Right ventricle myocardium superior (tissue), 1 donor: ENCODE measurements at regions not wholly inside any gene's neighbourhood (a gene's known extent, or its start where the extent isn't known, plus 50 kb on each side); places are given as distances from the start of the nearest gene placed in this dataset.

Experiments
- ATAC-seq: fragments of 200-7000 bp; cut with Tn5 transposase; one replicate; pipeline ENCODE4 v1.9.1; 2020; ENCODE audit warnings: mild to moderate bottlenecking; ENCODE audit not compliant: poor library complexity
- DNase-seq: peaks from one replicate; pipeline ENCODE4 v3.0.0-alpha.2; 2020
- intact Hi-C: fragments of 100-400 bp; cut with DNase I; formaldehyde crosslinking; loops from one replicate; pipeline ENCODE4 v1.11.2; 2022
- donor health status: DM: no; HTN: yes; CAD: no; lungs with severe emphysema.

GRCh38 chr14:40494483-40494882 lies 1062.2 kb upstream of the FBXO33 start:
- no peak for DNase-seq
- intact Hi-C loops, result no loop called here
- no peak for ATAC-seq

GRCh38 chr14:40487824-40488223 lies 1055.6 kb upstream of the FBXO33 start:
- intact Hi-C loops, result no loop called here
- DNase-seq (no peak), ATAC-seq (no peak)

GRCh38 chr14:40485688-40486087 lies 1053.5 kb upstream of the FBXO33 start:
- intact Hi-C loops, result no loop called here
- no peak for DNase-seq
- no peak for ATAC-seq

- DNase-seq, result no peak
- intact Hi-C loops, result no loop called here
- ATAC-seq, result no peak
Measured at GRCh38 chr14:40476005-40476404, 1043.8 kb upstream of the FBXO33 start.

DNA sequence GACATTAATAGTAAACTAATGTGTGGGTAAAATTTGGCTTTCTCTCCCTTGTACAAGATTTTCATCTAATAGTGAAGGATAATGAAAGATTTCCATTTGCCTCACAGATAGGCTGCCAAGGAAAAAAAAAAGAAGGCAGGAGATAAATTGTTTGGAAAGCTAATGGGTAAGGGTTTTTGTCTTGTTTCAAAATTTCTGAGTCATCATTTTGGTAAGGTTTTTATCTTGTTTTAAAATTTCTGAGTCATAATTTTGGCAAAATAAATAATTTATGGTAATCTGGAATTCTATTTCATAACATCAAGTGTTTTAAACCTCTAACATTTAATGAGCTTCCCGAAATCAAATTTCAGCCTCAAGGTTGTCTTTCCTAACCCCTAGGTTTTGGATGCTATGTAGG lies 1035.7 kb upstream of the FBXO33 start:
- DNase-seq, result no peak
- intact Hi-C loops, result no loop called here
- ATAC-seq, result no peak

DNA sequence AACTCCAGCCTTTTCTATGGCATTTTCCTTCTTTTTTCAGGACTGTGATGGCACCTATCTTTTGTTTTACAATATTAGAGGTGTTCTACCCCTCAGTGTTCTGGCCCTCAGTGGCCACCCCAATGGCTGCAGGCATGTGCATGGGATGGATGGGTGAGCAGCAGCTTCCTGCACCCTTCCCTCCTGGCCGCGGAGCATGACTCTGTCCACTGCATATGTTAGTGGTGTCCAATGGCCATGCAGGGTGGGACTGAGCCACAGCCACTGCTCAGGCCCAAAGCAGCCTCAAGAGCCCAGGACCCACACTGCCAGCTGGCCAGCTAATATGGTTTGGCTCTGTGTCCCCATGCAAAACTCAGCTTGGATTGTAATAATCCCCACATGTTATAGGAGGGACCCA lies 1032.3 kb upstream of the FBXO33 start:
- DNase-seq, result no peak
- intact Hi-C loops, result no loop called here
- no peak for ATAC-seq

DNA sequence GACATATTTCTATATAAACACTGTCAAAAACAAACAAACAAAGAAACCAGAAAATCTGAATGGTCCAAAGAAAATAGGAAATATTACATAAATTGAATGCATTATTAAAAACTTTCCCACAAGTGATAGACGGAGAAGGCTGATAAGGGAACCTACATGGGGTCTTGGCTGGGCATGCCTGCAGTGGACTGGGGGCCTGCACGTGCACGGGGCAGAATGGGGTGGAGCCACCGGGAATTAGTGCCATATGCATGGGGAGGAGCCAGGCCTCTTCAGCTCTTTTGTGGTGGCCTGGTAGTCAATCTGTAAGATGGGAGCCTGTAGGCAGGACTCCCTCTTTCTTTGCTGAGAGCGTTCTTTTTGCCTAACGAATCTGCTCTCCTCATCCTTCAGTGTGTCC lies 1031.7 kb upstream of the FBXO33 start:
- no peak for DNase-seq
- intact Hi-C loops, result no loop called here
- no peak for ATAC-seq

DNA sequence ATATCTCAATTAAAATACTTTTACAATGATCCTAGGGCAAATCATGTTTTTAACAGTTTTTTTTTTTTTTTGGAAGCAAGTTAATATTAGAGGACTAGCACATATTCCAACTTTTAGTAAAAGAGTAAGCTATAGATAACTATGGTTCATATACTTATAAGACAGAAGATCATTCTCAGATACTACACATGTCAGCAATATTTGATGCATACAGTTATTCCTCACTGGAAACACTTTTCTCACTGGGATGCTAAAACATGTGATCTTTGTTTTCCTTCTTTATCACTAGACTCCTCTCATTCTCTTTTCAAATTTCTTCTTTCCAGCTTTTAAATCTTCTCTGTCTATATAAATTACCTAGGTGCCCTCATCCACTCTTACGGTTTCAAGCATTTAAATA lies 1020.4 kb upstream of the FBXO33 start:
- ATAC-seq (no peak), DNase-seq (no peak)
- intact Hi-C loops, result no loop called here

DNA sequence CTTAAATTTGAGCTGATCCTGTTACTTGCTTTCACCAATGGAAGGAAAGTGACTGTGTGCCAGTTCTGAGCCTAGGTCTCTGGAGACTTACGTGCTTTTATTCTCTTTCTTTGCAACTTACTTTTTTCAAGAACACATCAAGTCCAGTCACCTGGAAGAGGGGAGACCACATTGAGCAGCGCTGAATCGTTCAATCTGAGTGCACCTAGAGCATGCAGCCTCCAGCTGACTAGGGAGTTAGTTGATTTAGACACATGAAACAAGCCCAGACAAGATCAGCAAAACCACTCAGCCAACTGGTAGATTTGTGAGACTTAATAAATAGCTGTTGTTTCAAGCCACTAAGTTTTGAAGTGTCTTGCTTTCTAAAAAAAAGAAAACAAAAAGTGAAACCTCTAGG lies 1014.8 kb upstream of the FBXO33 start:
- ATAC-seq (no peak), DNase-seq (no peak)
- intact Hi-C loops, result no loop called here

DNA sequence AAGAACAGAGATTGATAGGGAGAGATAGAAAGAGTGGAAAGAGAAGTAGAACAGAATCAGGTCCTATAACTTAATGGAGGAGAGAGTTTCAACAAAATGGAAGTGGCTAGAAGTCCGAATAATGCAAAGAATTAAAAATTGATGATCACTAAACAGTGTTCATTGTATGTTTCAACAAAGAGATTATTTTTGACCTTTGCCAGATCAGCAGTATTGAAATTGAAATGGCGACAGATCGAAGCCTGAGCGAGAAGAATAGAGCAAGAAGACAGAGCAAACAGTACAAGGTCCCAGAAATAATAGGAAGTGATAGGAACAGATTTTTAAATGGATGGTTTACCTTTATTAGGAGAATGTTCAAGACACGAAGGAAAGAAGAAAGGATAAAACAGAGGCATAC lies 1012.8 kb upstream of the FBXO33 start:
- ATAC-seq (no peak), DNase-seq (no peak)
- intact Hi-C loops, result no loop called here

DNA sequence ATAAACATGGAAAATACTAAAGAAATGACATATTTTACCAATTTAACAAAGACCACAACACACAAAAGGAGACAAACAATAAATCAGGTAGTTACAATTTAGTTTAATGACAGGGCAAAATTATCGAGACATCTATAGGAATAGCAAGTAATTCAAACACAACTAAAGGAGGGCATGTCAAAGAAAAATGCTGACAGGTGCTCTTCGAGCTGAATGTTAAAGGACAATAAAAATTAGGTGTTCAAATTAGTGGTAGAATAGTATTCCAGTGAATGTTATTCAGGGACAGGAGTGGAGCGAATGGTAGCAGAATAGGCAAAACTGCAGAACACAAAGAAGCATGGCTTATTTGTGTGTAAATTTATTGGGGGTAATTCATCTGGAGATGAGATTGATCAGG lies 1004.3 kb upstream of the FBXO33 start:
- intact Hi-C loops, result no loop called here
- ATAC-seq, result no peak
- no peak for DNase-seq

- ATAC-seq (no peak), DNase-seq (no peak)
- intact Hi-C loops, result no loop called here
Measured at GRCh38 chr14:40417777-40418401, 985.7 kb upstream of the FBXO33 start.

- DNase-seq (no peak), ATAC-seq (no peak)
- intact Hi-C loops, result no loop called here
Measured at GRCh38 chr14:40416565-40416964, 984.3 kb upstream of the FBXO33 start.

DNA sequence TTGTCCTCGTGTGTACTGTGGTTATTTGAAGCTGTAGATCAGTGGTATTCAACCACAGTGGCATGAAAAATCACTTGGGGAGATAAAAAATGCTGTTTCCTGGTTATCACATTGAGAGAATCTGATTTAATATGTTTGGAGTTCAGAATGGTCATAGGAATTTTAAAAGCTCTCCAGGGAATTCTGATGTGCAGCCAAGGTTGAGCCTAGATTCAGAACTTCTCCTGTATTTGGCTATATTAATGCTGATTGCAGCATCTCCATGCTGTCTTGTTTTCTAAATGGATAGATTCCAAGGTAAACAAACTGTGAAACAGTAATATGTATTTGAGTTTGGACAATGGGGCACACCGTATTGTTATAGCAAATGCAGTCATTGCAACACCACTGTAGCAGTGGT lies 982.2 kb upstream of the FBXO33 start:
- ATAC-seq (no peak), DNase-seq (no peak)
- intact Hi-C loops, result no loop called here

DNA sequence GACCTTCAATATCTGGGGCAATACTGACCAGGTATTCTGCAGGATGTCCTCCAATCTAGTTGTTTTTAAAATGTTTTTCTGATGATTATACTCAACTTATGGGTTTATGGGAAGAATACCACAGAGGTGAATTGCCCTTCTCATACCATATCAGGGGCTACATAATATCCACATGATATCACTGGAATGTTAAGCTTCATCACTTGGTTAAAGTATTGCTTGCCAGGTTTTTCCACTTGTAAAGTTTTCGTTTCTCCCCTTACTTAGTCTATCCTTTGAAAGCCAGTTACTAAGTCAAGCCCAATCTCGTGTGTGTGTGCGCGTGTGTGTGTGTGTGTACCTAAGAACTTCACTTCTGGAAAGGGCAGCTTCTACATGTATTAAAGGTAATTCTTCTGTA lies 980.9 kb upstream of the FBXO33 start:
- ATAC-seq, result no peak
- intact Hi-C loops, result no loop called here
- DNase-seq, result no peak

DNA sequence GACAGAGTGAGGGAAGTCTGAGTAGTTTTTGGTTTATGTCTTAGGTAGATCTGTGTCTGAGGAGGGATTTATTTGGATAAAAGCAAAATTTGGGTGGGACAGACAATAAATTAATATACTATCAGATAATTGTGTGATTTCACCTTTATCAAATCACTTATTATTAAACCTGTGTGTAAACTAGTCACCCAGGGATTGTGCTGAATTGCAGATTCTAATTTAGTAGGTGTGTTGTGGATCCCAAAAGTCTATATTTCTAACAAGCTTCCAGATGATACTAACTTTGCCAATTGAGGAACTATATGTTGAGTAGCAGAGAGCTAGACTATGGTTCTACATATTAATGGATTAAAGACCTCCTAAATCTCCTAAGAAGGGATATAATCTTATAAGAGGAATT lies 978.5 kb upstream of the FBXO33 start:
- intact Hi-C loops, result no loop called here
- no peak for DNase-seq
- no peak for ATAC-seq

- no peak for DNase-seq
- intact Hi-C loops, result no loop called here
- no peak for ATAC-seq
Measured at GRCh38 chr14:40402957-40403356, 970.7 kb upstream of the FBXO33 start.

DNA sequence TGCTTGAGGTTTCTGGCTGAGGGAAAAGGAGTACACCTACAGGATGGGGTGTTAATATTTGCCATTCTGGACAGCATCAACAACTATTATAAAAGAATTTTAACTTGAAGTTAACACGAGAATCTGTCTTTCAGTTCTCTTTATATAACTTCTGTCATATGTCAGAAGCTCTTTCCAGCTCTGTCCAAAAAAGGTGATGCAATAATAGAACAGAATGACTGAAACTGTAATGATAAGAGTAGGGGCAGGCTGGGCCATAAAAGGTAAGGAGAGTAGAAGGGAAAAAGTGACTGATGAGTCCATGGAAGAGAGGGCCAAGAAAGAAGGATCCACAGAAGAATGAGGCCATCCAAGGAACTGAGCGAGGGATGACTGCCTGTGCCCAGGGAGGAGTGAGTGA lies 966.7 kb upstream of the FBXO33 start:
- intact Hi-C loops, result no loop called here
- DNase-seq, result no peak
- ATAC-seq, result no peak

DNA sequence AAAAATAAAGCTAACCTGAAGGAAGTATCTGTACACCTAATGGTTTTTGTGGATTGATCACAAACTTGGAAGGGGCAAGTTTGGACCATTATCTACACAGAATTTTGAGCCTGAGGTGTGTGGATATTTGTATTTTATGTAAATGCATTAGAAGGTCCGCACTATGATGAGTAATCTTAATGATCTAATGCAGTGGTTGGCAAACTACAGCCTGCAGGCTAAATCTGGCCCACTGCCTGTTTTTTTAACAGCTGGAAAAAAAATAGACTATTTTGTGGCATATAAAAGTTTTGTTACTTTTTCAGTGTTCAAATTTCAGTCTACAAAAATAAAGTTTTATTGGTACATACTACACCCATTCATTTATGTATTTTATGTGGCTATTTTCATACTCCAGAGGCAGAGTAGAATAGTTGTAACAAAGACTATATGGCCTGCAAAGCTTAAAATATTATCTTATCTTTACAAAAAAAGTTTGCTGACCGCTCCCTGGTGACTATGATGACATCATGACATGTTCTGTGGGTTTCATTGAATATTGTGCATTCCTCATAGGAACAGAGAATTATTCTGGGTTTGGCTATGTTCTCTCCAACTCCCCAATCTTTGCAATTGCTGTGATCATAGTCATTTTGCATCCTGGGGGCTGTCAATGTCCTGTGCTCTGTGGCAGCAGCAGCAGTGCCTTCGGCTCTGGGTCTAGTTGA lies 962.6 kb upstream of the FBXO33 start:
- ATAC-seq (no peak), DNase-seq (no peak)
- intact Hi-C loops, result no loop called here

- DNase-seq, result no peak
- ATAC-seq, result no peak
- intact Hi-C loops, result no loop called here
Measured at GRCh38 chr14:40393143-40393542, 960.9 kb upstream of the FBXO33 start.

DNA sequence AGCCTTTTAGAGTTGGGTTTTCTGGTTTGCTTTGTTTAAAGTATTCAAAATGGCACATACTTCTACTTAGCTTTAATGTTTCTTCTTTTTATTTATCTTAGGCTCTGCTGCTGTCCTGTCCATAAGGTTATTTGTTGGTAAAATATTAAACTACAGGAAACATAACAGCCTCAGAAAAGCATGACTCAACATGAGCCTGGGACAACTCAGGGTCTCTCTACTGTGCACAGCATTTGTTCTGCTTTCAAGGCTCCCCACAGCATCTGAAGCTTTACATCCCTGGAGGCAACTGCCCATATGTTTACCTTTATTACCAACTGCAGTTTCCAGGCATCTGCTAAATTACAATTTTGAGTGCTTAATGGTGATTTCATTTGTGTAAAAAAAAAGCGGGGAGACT lies 954.2 kb upstream of the FBXO33 start:
- intact Hi-C loops, result no loop called here
- DNase-seq (no peak), ATAC-seq (no peak)
